ENCODE measurements at regions not wholly inside any gene's neighbourhood (a gene's known extent, or its start where the extent isn't known, plus 50 kb on each side); places are given as distances from the start of the nearest gene placed in this dataset.

DNA sequence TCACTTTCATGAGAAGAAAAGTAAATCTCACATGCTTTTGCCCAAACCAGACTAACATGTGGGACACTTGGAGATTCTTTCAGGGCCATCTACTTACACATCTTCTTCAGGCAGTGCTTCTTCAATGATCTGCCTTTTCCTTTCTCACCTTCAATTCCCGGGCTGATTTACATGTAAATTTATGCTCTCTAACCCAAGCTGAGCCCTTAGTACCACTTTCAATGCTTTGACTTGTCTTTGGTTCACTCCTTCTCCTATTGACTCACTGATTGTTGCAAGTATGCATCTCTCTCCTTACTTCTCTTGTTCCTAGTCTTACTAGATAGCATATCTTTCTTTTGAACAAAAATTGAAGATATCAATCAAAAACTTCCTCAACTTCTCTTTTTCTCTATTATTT, 154.2 kb upstream of the DEPDC1 start:
- DNase-seq (ENCODE audit: low read depth) = no peak
- no peak overlapping the region for H3K4me3 ChIP-seq (ENCODE audit: low read depth, low read length)
- TF ChIP-seq, protein P1, sequence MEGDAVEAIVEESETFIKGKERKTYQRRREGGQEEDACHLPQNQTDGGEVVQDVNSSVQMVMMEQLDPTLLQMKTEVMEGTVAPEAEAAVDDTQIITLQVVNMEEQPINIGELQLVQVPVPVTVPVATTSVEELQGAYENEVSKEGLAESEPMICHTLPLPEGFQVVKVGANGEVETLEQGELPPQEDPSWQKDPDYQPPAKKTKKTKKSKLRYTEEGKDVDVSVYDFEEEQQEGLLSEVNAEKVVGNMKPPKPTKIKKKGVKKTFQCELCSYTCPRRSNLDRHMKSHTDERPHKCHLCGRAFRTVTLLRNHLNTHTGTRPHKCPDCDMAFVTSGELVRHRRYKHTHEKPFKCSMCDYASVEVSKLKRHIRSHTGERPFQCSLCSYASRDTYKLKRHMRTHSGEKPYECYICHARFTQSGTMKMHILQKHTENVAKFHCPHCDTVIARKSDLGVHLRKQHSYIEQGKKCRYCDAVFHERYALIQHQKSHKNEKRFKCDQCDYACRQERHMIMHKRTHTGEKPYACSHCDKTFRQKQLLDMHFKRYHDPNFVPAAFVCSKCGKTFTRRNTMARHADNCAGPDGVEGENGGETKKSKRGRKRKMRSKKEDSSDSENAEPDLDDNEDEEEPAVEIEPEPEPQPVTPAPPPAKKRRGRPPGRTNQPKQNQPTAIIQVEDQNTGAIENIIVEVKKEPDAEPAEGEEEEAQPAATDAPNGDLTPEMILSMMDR (IDR thresholded peaks at IDR 0.05; ENCODE audit: insufficient read depth, low read depth, low read length) = no peak

DNA sequence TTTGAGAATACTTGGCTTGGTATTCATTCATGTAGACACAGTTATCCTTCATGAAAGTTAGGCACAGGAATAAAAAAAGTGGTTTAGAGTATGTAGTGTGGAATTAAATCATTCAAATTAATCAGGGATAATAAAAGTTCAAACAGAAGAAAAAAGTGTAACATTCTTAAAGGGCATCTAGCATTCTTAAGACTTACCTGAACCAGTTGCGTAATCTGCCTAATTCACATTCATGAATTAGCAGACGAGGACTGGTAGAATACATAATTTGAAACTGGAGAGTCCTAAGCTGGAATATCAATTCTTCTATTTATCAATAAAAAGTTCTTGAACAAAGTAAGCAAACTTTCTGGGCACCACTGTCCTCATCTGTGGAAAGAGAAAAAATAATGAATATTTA, 157.0 kb upstream of the DEPDC1 start:
- no peak overlapping the region for H3K4me3 ChIP-seq (ENCODE audit: low read depth, low read length)
- TF ChIP-seq, protein P1 (IDR thresholded peaks at IDR 0.05; ENCODE audit: insufficient read depth, low read depth, low read length) = no peak
- DNase-seq (ENCODE audit: low read depth) = no peak

DNA sequence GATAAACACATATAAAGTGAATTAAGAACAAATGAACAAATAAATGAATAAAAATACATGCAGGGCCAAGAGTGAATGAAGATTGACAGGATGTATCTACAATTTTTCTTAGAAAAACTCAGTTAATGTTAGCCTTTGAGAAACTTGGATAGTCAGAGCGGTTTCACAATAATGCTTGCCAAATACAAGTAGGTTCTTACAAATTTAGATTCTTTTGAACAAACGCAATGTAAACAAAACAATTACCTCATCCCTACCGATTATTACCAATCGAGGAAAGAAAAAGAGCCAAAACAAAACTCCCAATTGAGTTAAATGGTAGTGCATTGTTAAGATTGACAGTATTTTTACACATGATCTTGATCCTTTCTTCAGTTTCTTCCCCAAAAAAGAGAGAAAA, 176.9 kb upstream of the DEPDC1 start:
- no peak overlapping the region for H3K4me3 ChIP-seq (ENCODE audit: low read depth, low read length)
- DNase-seq (ENCODE audit: low read depth) = peak; percentile 2
- TF ChIP-seq, protein P1 (IDR thresholded peaks at IDR 0.05; ENCODE audit: insufficient read depth, low read depth, low read length) = no peak

DNA sequence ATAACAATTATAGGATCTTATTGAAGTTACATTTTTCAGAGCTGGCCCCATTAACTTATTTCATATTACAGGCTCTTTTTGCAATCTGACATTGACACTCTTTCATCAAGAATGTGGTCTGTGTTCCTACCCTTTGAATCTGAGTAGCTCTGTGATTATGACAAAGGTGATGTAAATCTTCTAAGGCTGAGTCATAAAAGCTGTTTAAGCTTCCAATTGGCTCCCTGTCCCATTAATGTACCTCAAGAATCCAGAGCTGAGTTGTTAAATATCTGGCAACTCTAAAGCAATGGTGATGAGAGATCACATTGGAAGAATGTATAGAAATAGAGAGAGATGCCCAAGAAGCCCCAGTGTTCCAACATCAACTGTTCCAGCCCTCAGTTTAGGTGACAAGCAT, 178.5 kb upstream of the DEPDC1 start:
- no peak for DNase-seq (ENCODE audit: low read depth)
- TF ChIP-seq, protein P1 (IDR thresholded peaks at IDR 0.05; ENCODE audit: insufficient read depth, low read depth, low read length) = no peak
- no peak overlapping the region for H3K4me3 ChIP-seq (ENCODE audit: low read depth, low read length)

DNA sequence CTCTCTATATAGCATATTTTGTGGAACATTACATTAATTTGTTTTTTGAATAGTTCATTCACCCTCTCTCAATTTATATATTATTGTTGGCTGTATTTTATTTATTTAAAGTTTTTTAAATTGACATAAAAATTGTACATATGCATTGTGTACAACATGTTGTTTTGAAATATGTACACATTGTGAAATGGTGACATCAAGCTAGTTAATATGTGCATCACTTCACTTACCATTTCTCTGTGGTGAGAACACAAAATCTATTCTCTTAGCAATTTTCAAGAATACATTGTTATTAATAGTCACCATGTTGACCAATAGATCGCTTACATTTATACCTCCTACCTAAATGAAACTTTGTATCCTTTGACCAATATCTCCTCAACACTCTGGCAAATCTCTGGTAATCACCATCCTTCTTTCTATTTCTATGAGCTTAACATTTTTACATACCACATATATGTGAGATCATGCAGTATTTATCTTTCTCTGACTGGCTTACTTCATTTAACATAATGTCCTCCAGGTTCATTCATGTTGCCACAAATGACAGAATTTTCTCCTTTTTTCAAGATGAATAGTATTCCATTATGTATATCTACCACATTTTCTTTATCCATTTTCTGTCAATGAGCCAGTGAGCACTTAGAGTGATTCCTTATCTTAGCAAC, 180.9 kb upstream of the DEPDC1 start:
- no peak for DNase-seq (ENCODE audit: low read depth)
- no peak overlapping the region for H3K4me3 ChIP-seq (ENCODE audit: low read depth, low read length)
- TF ChIP-seq, protein P1 (IDR thresholded peaks at IDR 0.05; ENCODE audit: insufficient read depth, low read depth, low read length) = no peak

DNA sequence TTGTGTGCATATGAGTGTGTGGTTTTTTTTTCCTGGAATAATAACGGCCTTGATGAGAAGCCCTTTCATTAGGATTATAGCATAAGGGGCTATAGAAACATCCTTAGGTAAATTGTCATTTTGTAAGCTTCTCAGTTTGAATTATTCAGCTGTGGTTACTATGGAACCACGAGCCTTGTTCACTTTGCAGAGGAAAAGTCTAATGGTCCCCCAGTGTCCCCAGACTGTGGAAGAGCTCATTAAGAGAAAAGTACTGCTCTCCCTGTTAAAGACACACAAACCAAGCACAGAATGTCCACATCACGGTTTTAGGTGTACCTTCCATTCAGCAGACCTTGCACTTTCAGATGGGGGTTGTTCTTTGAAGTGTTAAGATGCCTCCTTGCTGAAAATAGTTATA, 199.3 kb upstream of the DEPDC1 start:
- no peak overlapping the region for H3K4me3 ChIP-seq (ENCODE audit: low read depth, low read length)
- DNase-seq (ENCODE audit: low read depth) = no peak
- TF ChIP-seq, protein P1 (IDR thresholded peaks at IDR 0.05; ENCODE audit: insufficient read depth, low read depth, low read length) = no peak

DNA sequence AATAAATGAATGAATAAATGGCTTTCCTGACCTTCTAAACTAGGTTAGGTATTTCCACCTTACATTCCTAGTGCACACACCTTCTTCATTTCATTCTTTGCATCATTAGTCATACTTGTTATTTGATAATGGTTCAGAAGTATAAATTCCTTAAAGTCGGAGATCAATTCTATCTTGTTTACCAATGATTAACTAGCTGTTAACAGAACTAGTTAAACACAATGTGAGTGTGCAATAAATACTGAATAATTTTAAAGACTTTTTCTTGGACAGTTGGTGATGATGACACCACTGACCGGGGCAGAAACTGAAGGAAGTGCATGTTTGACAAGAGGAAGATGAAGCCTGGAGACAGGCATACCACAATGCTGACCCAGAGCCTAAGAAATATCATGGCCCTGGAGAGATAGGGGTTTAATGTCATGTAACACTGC, 207.1 kb upstream of the DEPDC1 start:
- no peak for DNase-seq (ENCODE audit: low read depth)
- TF ChIP-seq, protein P1 (IDR thresholded peaks at IDR 0.05; ENCODE audit: insufficient read depth, low read depth, low read length) = no peak
- H3K4me3 ChIP-seq (ENCODE audit: low read depth, low read length) = no peak overlapping the region
